ENCODE measurements at regions not wholly inside any gene's neighbourhood (a gene's known extent, or its start where the extent isn't known, plus 50 kb on each side); places are given as distances from the start of the nearest gene placed in this dataset.
"Not testable (repeated sequence)": the region's sequence is repeated elsewhere in the genome, so short reads cannot be mapped to it uniquely, and the experiment has no call there.

DNA sequence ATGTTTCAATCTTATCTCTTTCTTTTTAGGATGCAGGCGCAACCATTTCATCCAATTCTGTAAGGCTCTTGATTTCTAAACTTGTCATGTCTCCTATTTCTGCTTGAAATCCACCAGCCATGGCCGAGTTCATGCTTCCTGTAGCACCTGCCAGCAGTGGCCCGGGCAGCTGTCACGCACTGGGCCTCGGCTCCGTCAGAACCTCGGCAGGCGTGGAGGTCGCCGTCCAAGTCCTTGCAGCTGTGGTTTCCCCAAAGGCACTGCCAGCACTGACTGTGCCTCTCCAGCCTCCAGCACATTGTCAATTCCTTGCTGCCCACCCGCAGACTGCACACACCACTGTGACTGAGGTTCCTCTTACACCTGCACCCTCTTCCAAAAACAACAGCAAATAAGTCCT, 188.7 kb upstream of the SALL3 start:
- no peak for DNase-seq (ENCODE audit: low read depth)

DNA sequence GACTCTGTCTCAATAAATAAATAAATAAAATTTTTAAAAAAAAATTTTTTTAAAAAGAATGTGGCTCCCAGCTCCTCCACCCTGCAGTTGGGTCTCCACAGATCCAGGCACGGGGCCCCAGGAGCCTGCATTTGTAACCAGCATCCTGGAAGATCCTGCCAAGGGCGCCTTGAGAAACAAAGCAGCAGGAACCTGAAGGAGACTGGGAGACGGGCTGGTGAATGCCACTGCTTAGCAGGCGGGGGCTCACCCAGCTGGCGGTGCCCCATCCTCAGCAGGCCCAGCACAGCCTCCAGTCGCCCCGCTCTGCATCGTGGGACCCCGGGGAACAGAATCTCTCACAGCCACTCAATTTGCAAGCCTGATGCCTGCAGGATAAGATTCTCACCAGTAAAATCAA, 187.5 kb upstream of the SALL3 start:
- DNase-seq (ENCODE audit: low read depth) = no peak

DNA sequence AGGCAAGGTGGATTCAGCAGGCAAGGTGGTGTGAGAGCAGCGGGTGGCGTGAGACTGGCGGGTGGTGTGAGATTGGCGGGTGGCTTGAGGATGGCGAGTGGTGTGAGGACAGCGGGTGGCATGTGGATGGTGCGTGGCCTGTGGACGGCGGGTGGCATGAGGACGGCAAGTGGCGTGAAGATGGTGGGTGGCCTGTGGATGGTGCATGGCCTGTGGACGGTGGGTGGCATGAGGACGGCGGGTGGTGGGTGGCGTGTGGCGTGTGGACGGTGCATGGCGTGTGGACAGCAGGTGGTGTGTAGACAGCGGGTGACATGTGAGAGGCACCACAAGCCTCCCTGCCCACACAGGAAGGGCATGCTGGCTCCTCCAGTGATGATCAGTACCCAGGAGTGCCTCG, 186.9 kb upstream of the SALL3 start:
- DNase-seq (ENCODE audit: low read depth) = no peak

DNA sequence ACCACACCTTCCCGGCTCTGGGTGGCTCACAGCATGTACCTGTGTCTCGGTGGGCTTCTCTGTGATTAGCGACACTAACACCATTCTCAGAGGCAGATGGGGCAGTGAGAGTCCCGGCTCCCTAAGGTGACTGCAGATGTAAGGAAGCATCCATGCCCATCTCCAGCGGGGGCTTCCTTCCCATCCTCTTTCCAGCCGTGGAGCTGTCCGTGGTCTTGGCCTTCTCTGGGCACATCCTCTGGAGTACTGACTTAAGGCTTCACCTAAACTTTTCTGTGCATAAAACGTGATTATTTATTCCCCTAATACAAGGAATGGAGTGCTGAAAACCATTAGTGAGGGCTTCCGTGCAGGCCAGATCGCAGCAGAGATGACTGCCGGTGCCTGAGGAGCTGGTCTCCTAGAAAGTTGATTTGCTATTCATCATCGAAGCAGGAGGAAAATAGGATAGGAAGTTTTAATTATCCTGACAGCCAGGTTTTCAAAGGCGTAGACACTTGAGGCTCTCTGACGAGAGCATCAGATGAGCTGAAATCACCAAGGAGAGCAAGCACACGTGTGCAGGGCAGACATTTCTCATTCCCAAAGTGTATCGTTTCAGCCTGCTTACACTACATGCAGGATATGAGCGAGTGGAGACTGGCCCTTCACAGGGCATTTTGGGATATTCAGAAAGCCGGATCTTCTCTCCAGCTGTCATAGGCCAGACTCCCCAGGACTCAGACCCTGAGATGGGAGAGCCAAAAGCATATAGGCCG, 186.1 kb upstream of the SALL3 start:
- DNase-seq (ENCODE audit: low read depth) = no peak

DNA sequence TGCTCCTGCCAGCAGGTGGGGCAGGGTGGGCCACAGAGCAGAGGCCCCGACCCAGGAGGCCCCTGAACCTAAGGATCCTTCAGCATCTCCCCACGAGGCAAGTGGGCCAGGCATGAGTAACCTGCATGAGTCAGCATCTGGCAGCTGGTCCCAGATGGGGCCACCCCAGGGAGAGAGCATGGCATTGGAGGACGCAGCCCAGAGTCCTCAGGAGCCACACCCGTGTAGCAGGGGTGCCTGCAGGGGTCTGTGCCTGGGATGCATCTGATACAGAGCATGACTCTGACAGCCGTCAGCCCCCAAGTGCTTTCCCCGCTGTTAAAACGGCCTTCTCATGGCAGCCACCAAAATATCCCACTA, 185.6 kb upstream of the SALL3 start:
- DNase-seq (ENCODE audit: low read depth) = no peak

DNA sequence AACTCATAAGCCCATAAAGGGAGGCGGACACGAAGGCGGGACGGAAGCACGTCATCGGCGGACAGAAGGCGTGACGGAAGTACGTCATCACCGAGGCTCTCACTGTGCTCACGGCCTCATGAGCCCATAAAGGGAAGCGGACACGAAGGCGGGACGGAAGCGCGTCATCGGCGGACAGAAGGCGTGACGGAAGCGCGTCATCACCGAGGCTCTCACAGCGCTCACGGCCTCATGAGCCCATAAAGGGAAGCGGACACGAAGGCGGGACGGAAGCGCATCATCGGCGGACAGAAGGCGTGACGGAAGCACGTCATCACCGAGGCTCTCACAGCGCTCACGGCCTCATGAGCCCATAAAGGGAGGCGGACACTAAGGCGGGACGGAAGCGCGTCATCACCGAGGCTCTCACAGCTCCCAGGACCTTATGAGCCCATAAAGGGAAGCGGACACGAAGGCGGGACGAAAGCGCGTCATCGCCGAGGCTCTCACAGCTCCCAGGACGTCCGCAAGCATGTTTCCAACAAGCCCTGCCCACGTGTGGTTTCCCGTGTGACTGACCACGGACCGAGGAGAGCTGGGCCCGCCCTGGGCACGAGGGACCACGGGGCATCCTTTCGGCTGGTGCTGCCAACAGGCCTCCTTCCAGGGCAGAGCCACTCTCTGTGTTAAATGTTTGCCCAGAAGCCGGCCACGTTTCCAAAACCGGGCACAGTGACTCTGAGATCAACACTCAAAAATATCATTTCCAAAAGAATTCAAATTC, 182.7 kb upstream of the SALL3 start:
- DNase-seq (ENCODE audit: low read depth) = no peak

DNA sequence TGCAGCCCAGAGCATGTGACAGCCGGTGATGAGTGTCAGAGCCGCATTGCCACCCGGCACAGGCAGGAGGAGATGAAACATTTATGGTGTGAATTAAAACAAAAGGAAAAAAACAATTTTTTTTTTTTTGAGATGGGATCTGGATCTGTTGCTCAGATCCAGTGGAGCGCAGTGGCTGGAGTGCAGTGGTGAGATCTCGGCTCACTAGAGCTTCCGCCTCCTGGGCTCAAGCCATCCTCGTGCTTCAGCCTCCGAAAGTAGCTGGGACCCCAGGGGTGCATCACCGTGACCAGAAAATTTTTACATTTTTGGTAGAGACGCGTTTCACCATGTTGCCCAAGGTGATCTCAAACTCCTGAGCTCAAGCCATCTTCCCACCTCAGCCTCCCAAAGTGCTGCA, 182.1 kb upstream of the SALL3 start:
- DNase-seq (ENCODE audit: low read depth) = no peak

DNA sequence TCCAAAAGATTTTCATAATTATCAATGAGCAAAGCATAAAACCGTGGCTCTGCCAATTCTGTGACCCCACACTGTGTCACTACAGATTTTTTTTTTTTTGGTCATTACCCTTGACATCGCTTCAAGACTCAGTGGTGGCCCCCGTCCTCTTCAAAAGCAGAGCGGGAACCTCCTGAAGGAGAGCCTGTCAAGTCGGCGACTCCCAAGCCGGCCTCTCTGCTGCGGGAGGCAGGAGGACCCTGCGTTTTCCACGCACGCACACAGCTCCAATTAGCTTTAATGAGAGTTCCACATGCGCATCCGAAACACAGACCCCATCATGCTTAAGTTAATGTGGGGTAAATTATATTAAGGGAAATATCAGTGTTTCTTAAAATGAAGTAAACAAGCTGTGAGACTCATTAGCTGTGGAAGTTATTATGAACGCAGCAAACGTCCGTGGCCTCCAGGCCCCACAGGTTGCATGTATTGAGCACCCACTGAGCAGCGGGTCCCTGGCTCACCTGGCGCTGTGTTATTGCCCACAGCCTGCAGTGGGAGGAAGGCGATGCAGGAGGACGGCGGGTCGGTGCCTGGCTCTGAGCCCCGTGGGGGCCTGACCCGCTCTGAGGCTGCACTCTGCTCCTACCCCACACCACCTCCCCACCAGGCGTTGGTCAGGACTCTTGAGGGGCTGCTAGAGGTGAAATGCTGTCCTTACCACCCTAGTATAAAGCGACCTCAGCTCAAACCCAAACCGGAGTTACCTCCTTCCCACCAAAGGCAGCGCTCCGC, 181.0 kb upstream of the SALL3 start:
- DNase-seq (ENCODE audit: low read depth) = no peak

DNA sequence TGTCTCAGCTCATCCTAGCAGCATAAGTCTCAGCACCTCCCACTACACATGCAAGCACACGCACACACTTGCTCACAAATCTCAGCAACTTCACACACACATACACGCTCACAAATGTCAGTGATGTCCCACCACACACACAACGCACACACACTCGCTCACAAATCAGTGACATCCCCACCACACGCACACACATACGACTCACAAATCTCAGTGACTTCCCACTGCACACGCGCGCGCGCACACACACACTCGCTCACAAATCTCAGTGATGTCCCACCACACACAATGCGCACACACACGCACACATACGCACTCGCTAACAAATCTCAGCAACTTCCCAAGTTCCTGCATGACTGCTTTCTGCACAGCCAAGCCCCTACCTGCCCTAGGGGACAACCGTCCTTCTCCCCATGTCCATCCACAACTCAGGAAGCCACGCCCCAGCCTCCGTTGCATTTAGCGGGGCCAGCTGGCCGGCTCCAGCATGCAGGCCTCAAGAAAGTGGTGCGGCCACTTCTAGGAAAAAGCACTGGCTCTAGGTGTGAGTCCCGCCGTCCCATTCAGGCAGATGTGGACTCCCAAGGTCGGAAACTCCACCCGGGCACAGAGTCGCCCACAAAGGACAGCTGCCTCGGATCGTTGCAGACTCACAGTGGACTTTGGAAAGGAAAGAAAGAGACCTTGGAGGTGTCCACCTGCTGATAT, 180.1 kb upstream of the SALL3 start:
- DNase-seq (ENCODE audit: low read depth) = no peak

DNA sequence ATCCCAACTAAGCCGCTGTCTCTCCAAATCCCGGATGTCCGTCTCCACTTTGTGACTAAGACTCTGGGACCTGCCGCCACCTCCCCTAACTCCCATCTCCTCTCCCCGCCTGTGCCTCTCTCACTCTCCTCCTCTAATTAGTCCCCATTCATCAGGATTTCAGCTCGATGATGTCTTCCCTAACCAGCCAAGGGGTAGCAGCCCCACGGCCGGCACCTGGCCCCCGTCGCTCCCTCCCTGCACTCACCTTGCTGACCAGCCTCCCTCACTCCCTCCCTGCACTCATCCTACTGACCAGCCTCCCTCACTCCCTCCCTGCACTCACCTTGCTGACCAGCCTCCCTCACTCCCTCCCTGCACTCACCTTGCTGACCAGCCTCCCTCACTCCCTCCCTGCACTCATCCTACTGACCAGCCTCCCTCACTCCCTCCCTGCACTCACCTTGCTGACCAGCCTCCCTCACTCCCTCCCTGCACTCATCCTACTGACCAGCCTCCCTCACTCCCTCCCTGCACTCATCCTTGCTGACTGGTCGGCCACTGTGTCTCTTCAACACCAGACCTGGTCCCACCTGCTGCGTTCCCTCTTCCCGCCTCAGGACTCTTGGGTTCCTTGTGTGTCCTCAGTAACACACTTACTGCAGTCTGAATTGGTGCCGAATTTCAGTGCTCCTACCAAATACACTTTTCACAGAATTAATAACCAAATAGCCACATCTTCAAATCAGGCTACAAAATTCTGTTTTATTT, 179.3 kb upstream of the SALL3 start:
- DNase-seq (ENCODE audit: low read depth) = not testable (repeated sequence)

DNA sequence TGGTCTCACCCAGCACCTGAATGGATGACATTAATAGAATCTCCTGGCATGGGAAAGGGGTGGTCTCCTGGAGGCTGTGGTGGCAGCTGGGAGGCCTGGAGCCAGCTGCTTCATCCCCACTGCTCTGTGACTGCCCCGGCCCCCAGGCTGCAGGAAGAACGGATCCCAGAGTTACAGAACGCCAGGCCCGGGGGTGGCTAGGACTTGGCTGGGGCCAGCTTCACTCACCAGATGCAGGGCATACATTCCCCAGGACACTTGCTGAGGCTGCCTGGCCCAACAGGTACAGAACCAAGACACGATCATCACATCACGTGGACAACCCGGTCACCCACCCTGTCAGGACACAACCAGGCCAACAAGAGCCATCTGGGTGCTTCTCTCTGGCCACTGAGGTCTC, 178.6 kb upstream of the SALL3 start:
- no peak for DNase-seq (ENCODE audit: low read depth)

DNA sequence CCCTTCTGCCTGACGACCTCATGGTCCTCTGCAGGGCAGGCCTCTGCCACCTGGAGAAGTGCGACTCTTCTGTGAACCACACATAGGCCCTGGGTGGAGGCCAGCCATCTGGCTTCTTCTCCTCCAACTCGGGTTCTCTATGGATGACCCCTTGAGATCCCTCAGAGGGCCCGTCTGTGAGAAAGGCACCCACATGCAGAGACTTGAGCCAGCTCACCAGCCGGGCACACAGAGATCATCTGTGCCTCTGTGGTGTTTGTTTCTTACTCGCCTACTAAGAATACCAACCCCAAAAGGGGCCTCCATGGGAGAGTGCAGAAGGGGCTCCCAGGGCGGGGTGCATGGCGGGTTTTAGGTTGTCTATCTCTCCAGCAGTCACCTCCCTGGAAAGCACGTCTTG, 176.5 kb upstream of the SALL3 start:
- DNase-seq (ENCODE audit: low read depth) = no peak

DNA sequence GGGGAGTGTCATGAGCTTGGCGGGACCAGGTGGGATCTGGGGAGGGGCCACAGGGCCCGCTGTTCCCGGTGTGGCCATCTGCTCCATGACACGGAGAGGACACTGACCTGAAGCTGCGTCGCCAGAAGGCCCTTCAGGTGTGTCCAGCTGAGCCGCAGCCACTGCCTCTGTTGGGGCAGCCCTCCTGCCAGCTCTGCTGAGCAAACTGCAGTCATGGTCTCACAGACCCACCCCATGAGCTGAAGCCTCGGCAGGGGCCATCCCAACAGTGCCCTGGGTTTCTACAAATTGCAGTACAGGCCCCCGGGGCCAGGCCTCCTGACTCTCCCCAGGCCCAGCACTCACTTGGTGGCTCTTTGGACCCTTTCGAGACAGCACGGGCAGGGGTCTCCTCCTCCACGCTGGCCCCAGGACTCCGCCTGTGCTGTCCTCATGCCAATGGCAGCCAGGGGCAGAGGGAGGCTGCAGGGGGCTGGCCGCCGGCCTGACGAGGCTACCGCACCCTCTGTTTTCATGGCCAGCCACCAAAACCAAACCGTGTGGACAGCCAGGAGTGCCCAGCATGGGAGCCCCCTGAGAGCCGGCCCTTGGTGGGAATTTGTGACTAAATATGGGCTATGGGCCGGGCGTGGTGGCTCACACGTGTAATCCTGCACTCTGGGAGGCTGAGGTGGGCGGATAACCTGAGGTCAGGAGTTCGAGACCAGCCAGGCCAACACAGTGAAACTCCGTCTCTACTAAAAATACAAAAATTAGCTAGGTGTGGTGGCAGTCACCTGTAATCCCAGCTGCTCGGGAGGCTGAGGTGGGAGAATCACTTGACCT, 175.2 kb upstream of the SALL3 start:
- DNase-seq (ENCODE audit: low read depth) = no peak

DNA sequence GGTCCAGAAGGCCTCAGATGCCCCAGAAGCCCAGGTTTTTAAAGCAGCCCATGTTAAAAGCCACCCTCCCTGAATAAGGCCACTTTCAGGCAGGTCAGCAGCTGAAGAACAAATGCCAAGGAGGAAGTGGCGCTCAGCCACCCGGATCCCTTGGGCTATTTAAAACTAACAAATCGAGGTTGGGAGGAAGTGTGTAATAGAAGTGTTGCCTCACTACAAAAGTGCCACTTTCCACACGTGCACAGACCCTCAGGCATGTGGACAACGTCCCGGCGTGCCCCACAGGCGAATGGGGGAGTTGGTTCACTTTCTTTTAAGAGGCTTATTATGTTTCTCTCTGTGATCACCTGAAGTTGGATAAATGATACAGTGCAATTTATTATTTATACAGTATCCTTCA, 173.8 kb upstream of the SALL3 start:
- DNase-seq (ENCODE audit: low read depth) = no peak

DNA sequence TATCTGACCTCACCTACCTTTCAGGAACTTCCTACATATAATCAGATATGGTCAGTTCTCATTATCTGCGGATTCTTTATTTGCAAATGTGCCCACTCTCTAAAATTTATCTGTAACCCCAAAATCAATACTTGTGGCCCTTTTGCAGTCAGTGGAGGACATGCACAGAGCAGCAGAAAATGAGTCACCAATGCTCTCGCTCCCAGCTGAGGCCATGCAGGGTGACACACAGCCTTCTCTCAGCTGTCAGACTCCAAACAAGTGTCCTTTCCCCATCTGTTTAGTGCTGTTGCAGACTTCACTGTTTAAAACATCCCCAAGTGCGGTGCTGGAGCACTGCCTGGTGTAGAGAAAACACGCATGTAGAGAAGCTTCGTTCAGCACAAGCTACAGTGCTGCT, 171.9 kb upstream of the SALL3 start:
- no peak for DNase-seq (ENCODE audit: low read depth)

DNA sequence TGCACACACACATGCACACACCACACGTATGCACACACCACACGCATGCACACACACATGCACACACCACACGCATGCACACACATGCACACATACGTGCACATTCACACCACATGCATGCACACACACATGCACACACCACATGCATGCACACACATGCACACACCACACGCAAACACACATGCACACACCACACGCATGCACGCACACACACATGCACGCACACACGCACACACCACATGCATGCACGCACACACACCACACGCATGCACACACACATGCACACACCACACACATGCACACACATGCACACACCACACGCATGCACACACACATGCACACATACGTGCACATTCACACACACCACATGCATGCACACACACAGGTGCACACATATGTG, 169.8 kb upstream of the SALL3 start:
- no peak for DNase-seq (ENCODE audit: low read depth)

DNA sequence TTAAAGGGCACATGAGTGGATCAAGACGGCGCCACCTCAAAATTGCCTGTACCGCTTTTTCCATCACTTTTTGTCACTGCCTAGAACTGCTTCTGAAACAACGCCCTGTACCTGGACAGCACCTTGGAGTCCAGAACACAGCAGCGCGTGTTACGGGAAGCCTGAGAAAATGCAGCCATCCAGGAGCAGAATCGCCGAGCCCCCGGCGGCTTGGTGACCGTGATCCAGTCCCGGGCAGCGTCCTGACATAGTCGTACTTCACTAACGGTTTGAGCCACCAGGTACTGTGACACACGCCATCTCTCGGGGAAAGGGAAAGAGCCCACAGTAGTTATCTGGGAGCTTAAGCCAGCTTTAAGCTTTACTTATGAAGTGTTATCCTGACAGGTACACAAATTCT, 168.9 kb upstream of the SALL3 start:
- no peak for DNase-seq (ENCODE audit: low read depth)

DNA sequence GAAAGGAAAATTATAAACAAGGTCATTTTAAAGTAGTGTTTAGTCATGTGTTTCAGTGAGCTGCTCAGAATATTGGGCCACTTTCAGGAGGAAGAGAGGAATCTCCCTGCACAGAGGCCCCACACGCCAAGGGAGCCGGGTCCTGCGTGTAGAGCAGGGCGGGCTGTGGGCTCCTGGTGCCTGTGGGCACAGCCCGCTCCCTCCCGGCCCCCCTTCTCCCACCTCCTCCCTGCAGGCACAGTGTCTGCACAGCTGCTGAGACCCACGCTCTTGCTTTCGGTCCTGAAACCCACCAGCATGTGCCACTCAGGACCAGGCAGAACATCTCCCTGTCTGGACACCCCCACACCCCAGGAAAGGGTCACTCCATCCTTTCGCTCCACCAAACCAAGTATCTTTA, 167.6 kb upstream of the SALL3 start:
- no peak for DNase-seq (ENCODE audit: low read depth)

DNA sequence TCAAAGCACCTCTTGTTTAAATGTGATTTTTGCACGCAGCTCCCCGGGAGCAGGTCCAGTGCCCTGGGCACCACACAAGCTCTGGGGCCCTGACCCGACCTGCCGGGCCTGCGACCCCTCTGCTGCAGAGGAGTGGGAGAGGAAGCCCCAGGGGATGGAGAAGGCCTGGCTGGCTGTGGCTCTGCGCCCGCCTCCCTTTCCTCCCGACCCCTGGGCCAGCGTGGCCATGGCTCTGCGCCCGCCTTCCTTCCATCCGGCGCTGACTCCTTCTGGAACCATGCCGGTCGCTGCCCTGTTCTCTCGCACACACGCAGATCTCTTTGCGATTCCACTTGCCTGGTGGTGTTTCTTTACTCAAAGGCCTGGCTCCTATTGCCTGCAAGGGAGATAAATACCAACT, 166.5 kb upstream of the SALL3 start:
- no peak for DNase-seq (ENCODE audit: low read depth)

DNA sequence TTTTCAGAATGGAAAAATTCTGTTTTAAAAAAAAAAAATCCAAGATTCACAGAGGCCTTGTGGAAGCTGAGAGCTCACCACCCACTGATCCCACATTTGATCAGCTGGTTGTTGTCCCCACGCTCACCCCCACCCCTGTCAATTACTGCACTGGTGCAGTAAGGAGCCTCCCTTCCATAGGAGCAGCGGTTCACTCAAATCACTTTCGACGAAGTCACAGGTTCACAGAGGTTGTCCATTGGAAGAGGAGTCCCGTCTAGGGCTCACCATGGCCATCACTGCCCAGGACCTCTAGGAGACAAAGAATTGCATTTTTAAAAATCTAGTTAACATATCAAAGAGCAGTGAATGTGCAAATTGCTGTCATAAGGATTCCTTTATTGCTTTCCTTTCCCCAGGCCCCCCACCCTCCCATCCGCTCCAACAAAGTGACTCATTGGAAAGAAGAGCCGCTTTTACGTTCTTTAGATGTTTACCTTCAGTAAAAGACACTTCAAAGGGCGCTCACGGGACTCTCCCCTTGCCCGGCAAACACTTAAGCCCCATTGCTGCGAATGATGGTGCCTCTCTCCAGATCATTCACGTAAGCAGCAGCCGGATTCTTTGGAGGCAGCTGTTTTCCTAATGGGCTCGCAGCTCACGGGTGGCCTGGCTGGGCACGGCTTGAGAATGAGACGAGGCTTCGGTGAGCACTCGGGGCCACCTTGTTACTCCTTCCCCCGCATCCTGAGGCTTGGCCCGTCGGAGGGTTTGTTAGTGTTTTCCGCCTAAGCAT, 165.5 kb upstream of the SALL3 start:
- no peak for DNase-seq (ENCODE audit: low read depth)
